ENCODE measurements at regions not wholly inside any gene's neighbourhood (a gene's known extent, or its start where the extent isn't known, plus 50 kb on each side); places are given as distances from the start of the nearest gene placed in this dataset.

DNA sequence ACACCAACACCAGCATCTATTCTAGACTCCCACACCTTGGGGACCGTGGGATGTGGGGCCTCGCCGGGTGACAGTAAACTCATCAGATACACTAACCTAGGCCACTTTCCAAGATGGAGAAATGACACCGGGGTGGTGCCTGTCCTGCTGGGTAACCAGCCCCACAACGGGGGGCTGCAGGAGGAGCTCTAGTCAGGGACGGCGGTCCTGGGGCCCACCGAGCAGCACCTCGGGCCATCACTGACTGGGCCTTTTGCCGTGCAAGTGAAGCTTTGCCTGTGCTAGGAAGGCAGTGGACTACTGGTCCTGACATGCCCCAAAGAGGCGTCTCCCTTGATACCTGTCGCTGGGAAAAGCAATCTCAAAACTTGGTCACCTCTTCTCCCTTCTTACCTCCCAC, 260.3 kb upstream of the IRX1 start:
- WGBS, 2 donors (ENCODE audit: low coverage in 1 of 2), result 80% methylated on average over 12 of the region's 12 CpGs; no CpG with 5 or more reads in 1 of the 2 donors
- intact Hi-C loops (cut with DNase I; ENCODE audit: low total_unique reads), result no loop called here
- DNase-seq, result no peak
- H3K4me1 ChIP-seq, result no peaks in the 10 kb centered on the region
- in situ Hi-C loops (cut with MboI; ENCODE audit: low pct_ligation_motif_present in 1 of 4, low pct_unique_long_range_greater_than_20kb in 1 of 4, low sequenced_read_pairs in 3 of 4), result no loop called here
- H3K4me3 ChIP-seq, result no peak overlapping the region
- no peaks in the 10 kb centered on the region for H3K36me3 ChIP-seq
- TF ChIP-seq EP300 (IDR thresholded peaks at IDR 0.05; ENCODE audit: low read depth), result no peak
- TF ChIP-seq POLR2AphosphoS5 (IDR thresholded peaks at IDR 0.05), result no peak
- TF ChIP-seq CTCF (IDR thresholded peaks at IDR 0.05), result no peak
- no peak for TF ChIP-seq POLR2A (IDR thresholded peaks at IDR 0.05)
- no peak overlapping the region for H3K27ac ChIP-seq
- H3K9me3 ChIP-seq, result no peaks in the 10 kb centered on the region
- no peaks in the 10 kb centered on the region for H3K27me3 ChIP-seq

- no peaks in the 10 kb centered on the region for H3K27me3 ChIP-seq
- intact Hi-C loops (cut with DNase I; ENCODE audit: low total_unique reads), result no loop called here
- no peak for TF ChIP-seq CTCF (IDR thresholded peaks at IDR 0.05)
- no peak for TF ChIP-seq POLR2A (IDR thresholded peaks at IDR 0.05)
- no peak for TF ChIP-seq POLR2AphosphoS5 (IDR thresholded peaks at IDR 0.05)
- no peak for TF ChIP-seq EP300 (IDR thresholded peaks at IDR 0.05; ENCODE audit: low read depth)
- no peak overlapping the region for H3K4me3 ChIP-seq
- no peaks in the 10 kb centered on the region for H3K36me3 ChIP-seq
- no peaks in the 10 kb centered on the region for H3K9me3 ChIP-seq
- in situ Hi-C loops (cut with MboI; ENCODE audit: low pct_ligation_motif_present in 1 of 4, low pct_unique_long_range_greater_than_20kb in 1 of 4, low sequenced_read_pairs in 3 of 4), result no loop called here
- 81 to 87% methylated on average over 2 to 8 of the region's 8 CpGs for WGBS, 2 donors (ENCODE audit: low coverage in 1 of 2)
- no peak overlapping the region for H3K27ac ChIP-seq
- DNase-seq, result no peak
- H3K4me1 ChIP-seq, result no peaks in the 10 kb centered on the region
Observed at GRCh38 chr5:3333836-3334235, 261.8 kb upstream of the IRX1 start.

DNA sequence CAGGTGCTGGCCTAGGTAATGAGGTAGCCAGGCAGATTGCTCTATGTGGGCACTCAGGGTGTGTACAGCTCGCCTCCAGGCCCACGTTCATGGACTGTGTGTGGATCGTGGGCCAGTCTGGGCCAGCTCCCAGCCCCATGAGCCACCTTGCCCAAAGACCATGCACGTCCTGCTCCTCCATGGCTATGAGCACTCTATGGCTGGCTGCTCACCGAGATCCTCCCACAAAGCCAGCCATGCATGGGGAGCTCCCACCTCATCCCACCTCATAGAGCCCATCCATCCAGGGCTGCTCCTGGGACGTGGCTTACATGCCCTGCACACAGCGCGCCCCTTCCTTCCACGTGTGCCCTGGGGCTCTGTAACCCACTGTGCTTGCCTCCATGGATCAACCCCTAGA, 262.5 kb upstream of the IRX1 start:
- H3K4me3 ChIP-seq, result no peak overlapping the region
- in situ Hi-C loops (cut with MboI; ENCODE audit: low pct_ligation_motif_present in 1 of 4, low pct_unique_long_range_greater_than_20kb in 1 of 4, low sequenced_read_pairs in 3 of 4) (no loop called here), intact Hi-C loops (cut with DNase I; ENCODE audit: low total_unique reads) (no loop called here)
- H3K4me1 ChIP-seq, result no peaks in the 10 kb centered on the region
- no peak for TF ChIP-seq EP300 (IDR thresholded peaks at IDR 0.05; ENCODE audit: low read depth)
- no peak for TF ChIP-seq POLR2A (IDR thresholded peaks at IDR 0.05)
- no peak for TF ChIP-seq CTCF (IDR thresholded peaks at IDR 0.05)
- TF ChIP-seq POLR2AphosphoS5 (IDR thresholded peaks at IDR 0.05), result no peak
- no peaks in the 10 kb centered on the region for H3K27me3 ChIP-seq
- H3K36me3 ChIP-seq, result no peaks in the 10 kb centered on the region
- DNase-seq, result no peak
- WGBS, 2 donors (ENCODE audit: low coverage in 1 of 2), result 85% methylated on average over 9 of the region's 9 CpGs; no CpG with 5 or more reads in 1 of the 2 donors
- H3K27ac ChIP-seq, result no peak overlapping the region
- no peaks in the 10 kb centered on the region for H3K9me3 ChIP-seq

GRCh38 chr5:3331819-3332218, 263.8 kb upstream of the IRX1 start:
- no peak for DNase-seq
- no peaks in the 10 kb centered on the region for H3K4me1 ChIP-seq
- intact Hi-C loops (cut with DNase I; ENCODE audit: low total_unique reads), result no loop called here
- 95% methylated on average over 6 of the region's 6 CpGs; no CpG with 5 or more reads in 1 of the 2 donors for WGBS, 2 donors (ENCODE audit: low coverage in 1 of 2)
- H3K36me3 ChIP-seq, result no peaks in the 10 kb centered on the region
- in situ Hi-C loops (cut with MboI; ENCODE audit: low pct_ligation_motif_present in 1 of 4, low pct_unique_long_range_greater_than_20kb in 1 of 4, low sequenced_read_pairs in 3 of 4), result no loop called here
- no peak overlapping the region for H3K27ac ChIP-seq
- H3K4me3 ChIP-seq, result no peak overlapping the region
- no peak for TF ChIP-seq POLR2A (IDR thresholded peaks at IDR 0.05)
- TF ChIP-seq POLR2AphosphoS5 (IDR thresholded peaks at IDR 0.05), result no peak
- no peak for TF ChIP-seq EP300 (IDR thresholded peaks at IDR 0.05; ENCODE audit: low read depth)
- TF ChIP-seq CTCF (IDR thresholded peaks at IDR 0.05), result no peak
- no peaks in the 10 kb centered on the region for H3K9me3 ChIP-seq
- no peaks in the 10 kb centered on the region for H3K27me3 ChIP-seq

Data from transverse colon (tissue), 4 donors.